ENCODE measurements at regions not wholly inside any gene's neighbourhood (a gene's known extent, or its start where the extent isn't known, plus 50 kb on each side); places are given as distances from the start of the nearest gene placed in this dataset.
"Not testable (repeated sequence)": the region's sequence is repeated elsewhere in the genome, so short reads cannot be mapped to it uniquely, and the experiment has no call there.

GRCh38 chr12:111260732-111261131 is 108.2 kb downstream of the PHETA1 start:
- POLR2A ChIA-PET, result no interaction called here
- Histone ChIP-seq H3K27ac (ENCODE audit: low read depth, low read length) (no peak overlapping the region), H3K4me3 (ENCODE audit: low read depth, low read length) (no peak overlapping the region), H3K9me3 (ENCODE audit: control insufficient read depth, insufficient read depth, low read length) (no peaks in the 10 kb centered on the region), H3K27me3 (ENCODE audit: control insufficient read depth, insufficient read depth, low read length) (peaks cover 2% of the 10 kb centered on the region)
- TF ChIP-seq, protein P1, sequence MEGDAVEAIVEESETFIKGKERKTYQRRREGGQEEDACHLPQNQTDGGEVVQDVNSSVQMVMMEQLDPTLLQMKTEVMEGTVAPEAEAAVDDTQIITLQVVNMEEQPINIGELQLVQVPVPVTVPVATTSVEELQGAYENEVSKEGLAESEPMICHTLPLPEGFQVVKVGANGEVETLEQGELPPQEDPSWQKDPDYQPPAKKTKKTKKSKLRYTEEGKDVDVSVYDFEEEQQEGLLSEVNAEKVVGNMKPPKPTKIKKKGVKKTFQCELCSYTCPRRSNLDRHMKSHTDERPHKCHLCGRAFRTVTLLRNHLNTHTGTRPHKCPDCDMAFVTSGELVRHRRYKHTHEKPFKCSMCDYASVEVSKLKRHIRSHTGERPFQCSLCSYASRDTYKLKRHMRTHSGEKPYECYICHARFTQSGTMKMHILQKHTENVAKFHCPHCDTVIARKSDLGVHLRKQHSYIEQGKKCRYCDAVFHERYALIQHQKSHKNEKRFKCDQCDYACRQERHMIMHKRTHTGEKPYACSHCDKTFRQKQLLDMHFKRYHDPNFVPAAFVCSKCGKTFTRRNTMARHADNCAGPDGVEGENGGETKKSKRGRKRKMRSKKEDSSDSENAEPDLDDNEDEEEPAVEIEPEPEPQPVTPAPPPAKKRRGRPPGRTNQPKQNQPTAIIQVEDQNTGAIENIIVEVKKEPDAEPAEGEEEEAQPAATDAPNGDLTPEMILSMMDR (IDR thresholded peaks at IDR 0.05; ENCODE audit: low read depth, low read length), result no peak
- DNase-seq (ENCODE audit: low read depth, low spot score), result no peak
- CTCF ChIA-PET, result interaction anchor here (1.3 kb wide), 1 partner anchor 38 kb away, joined by 4 read pairs; no protein-coding TSS in a partner anchor

DNA sequence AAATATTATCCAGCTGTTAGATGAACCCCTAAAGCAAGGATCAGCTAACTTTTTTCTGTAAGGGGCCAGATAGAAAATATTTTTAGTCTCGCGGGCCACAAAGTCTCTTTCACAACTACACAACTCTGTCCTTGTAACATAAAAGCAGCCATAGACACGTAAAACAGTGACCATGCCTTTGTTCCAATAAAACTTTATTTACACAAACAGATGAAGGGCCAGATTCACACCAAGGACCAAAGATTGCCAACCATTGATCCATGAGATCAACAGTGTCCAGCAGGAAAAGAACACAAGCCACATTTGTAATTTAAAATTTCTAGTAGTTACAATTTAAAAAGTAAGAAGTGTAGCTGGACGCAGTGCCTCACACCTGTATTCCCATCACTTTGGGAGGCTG is 109.7 kb downstream of the PHETA1 start:
- TF ChIP-seq, protein P1 (IDR thresholded peaks at IDR 0.05; ENCODE audit: low read depth, low read length), result no peak
- Histone ChIP-seq H3K9me3 (ENCODE audit: control insufficient read depth, insufficient read depth, low read length) (no peaks in the 10 kb centered on the region), H3K4me3 (ENCODE audit: low read depth, low read length) (no peak overlapping the region), H3K27ac (ENCODE audit: low read depth, low read length) (no peak overlapping the region), H3K27me3 (ENCODE audit: control insufficient read depth, insufficient read depth, low read length) (no peaks in the 10 kb centered on the region)
- DNase-seq (ENCODE audit: low read depth, low spot score), result no peak
- ChIA-PET POLR2A (no interaction called here), CTCF (no interaction called here)

DNA sequence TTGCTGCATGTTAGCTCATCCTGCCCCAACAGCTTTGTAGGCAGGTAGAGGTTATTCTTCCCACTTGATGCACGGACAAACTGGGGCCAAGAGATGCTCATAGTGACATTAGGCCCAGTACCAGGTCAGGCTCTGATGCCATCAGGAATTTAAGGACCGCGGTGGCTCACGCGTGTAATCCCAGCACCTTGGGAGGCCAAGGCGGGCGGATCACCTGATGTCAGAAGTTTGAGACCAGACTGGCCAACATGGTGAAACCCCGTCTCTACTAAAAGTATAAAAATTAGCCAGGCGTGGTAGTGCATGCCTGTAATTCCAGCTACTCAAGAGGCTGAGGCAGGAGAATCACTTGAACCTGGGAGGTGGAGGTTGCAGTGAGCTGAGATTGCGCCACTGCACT is 110.8 kb downstream of the PHETA1 start:
- POLR2A ChIA-PET; DNase-seq (ENCODE audit: low read depth, low spot score): not testable (repeated sequence)
- CTCF ChIA-PET, result interaction anchor here (0.5 kb wide), 1 partner anchor 58 kb away, joined by 5 read pairs; no protein-coding TSS in a partner anchor

DNA sequence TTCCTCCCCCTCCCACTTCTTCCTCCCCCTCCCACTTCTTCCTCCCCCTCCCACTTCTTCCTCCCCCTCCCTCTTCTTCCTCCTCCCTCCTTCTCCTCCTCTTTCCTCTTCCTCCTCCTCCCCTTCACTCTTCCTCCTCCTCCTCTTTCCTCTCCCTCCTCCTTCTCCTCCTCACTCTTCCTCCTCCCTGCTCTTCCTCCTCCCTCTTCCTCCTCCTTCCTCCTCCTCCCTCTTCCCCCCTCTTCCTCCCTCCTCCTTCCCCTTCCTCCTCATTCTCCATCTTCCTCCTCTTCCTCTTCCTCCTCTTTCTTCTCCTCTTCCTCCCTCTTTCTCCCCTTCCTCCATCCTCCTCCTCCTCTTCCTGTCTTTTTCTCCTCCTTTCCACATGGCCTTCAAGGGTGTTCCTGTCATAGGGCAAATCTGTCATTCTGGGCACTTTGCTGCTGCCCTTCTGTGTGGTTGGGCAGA is 111.4 kb downstream of the PHETA1 start:
- Histone ChIP-seq H3K27me3 (ENCODE audit: control insufficient read depth, insufficient read depth, low read length) (no peaks in the 10 kb centered on the region), H3K27ac (ENCODE audit: low read depth, low read length) (no peak overlapping the region), H3K4me3 (ENCODE audit: low read depth, low read length) (no peak overlapping the region), H3K9me3 (ENCODE audit: control insufficient read depth, insufficient read depth, low read length) (no peaks in the 10 kb centered on the region; the same call in 1 of the 2 replicates)
- TF ChIP-seq, protein P1 (IDR thresholded peaks at IDR 0.05; ENCODE audit: low read depth, low read length), result no peak
- POLR2A ChIA-PET, result no interaction called here
- CTCF ChIA-PET, result interaction anchor here (0.5 kb wide), 1 partner anchor 59 kb away, joined by 5 read pairs; no protein-coding TSS in a partner anchor
- DNase-seq (ENCODE audit: low read depth, low spot score), result no peak

More for the DNA sequence above, 110.8 kb downstream of the PHETA1 start:
- H3K27me3 ChIP-seq (ENCODE audit: control insufficient read depth, insufficient read depth, low read length); H3K27ac ChIP-seq (ENCODE audit: low read depth, low read length); H3K9me3 ChIP-seq (ENCODE audit: control insufficient read depth, insufficient read depth, low read length); H3K4me3 ChIP-seq (ENCODE audit: low read depth, low read length): not testable (repeated sequence)

DNA sequence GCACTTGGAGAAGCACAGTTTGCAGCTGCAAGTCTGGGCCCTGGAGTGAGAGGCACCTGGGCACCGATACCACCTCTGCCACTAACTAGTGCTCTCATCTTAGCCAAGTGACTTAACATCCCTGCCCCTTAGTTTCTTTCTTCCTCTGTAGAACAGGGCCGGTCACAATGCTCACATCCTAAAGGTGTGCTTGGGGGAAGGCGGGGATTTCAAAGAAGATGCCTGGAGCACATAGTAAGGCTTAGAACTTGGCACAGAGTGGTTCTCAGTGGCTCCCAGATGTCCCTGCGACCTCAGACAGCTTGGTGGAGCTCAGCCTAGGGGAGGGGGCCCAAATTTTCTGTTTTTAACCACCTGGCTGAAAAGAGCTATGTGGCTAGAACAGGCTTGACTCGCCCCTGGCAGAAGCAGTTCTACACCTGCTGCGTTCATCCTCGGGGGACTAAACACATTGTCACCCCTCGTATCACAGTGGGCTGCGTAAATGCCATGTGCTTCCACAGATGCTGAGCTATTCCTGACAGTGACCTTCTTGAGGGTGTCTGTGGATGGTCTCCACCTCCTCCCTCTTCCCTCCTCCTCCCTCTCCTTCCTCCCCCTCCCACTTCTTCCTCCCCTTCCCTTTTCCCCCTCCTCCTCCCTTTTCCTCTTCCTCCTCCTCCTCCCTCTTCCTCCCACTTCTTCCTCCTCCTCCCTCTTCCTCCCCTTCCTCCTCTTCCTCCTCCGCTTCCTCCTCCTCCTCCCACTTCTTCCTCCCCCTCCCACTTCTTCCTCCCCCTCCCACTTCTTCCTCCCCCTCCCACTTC is 112.1 kb downstream of the PHETA1 start:
- ChIA-PET POLR2A (no interaction called here), CTCF (no interaction called here)
- H3K27me3 ChIP-seq (ENCODE audit: control insufficient read depth, insufficient read depth, low read length), result no peaks in the 10 kb centered on the region
- TF ChIP-seq, protein P1 (IDR thresholded peaks at IDR 0.05; ENCODE audit: low read depth, low read length), result no peak
- H3K4me3 ChIP-seq (ENCODE audit: low read depth, low read length), result no peak overlapping the region
- DNase-seq (ENCODE audit: low read depth, low spot score), result no peak
- H3K9me3 ChIP-seq (ENCODE audit: control insufficient read depth, insufficient read depth, low read length), result no peaks in the 10 kb centered on the region; the same call in 1 of the 2 replicates
- H3K27ac ChIP-seq (ENCODE audit: low read depth, low read length), result no peak overlapping the region
